ENCODE measurements at regions not wholly inside any gene's neighbourhood (a gene's known extent, or its start where the extent isn't known, plus 50 kb on each side); places are given as distances from the start of the nearest gene placed in this dataset.

DNA sequence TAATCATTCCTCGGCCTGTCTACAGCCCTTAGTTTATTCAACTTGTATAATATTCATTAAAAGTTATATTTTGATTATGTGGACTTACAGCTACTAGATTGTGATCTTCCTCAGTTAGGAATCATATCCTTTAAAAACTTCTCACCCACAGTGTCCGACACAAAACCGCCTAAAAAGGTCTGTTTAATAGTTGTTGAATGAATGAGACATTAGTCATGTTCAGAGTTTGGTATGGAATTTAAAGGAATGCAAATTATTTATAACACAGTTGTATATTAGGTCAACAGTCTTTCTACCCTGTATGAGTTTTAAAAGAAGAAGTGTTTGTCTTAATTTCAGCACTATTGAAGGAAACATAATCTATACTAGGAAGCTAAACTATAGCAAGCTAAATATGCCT, 390.0 kb downstream of the ARL4A start:
- TF ChIP-seq CEBPB (IDR thresholded peaks at IDR 0.05; ENCODE audit: low read depth), result no peak
- no peak for TF ChIP-seq ELF1 (IDR thresholded peaks at IDR 0.05; ENCODE audit: borderline replicate concordance, low read depth)
- TF ChIP-seq, protein P1, sequence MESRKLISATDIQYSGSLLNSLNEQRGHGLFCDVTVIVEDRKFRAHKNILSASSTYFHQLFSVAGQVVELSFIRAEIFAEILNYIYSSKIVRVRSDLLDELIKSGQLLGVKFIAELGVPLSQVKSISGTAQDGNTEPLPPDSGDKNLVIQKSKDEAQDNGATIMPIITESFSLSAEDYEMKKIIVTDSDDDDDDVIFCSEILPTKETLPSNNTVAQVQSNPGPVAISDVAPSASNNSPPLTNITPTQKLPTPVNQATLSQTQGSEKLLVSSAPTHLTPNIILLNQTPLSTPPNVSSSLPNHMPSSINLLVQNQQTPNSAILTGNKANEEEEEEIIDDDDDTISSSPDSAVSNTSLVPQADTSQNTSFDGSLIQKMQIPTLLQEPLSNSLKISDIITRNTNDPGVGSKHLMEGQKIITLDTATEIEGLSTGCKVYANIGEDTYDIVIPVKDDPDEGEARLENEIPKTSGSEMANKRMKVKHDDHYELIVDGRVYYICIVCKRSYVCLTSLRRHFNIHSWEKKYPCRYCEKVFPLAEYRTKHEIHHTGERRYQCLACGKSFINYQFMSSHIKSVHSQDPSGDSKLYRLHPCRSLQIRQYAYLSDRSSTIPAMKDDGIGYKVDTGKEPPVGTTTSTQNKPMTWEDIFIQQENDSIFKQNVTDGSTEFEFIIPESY (IDR thresholded peaks at IDR 0.05; ENCODE audit: extremely low read depth, insufficient replicate concordance, low read length), result no peak
- TF ChIP-seq, protein P2, sequence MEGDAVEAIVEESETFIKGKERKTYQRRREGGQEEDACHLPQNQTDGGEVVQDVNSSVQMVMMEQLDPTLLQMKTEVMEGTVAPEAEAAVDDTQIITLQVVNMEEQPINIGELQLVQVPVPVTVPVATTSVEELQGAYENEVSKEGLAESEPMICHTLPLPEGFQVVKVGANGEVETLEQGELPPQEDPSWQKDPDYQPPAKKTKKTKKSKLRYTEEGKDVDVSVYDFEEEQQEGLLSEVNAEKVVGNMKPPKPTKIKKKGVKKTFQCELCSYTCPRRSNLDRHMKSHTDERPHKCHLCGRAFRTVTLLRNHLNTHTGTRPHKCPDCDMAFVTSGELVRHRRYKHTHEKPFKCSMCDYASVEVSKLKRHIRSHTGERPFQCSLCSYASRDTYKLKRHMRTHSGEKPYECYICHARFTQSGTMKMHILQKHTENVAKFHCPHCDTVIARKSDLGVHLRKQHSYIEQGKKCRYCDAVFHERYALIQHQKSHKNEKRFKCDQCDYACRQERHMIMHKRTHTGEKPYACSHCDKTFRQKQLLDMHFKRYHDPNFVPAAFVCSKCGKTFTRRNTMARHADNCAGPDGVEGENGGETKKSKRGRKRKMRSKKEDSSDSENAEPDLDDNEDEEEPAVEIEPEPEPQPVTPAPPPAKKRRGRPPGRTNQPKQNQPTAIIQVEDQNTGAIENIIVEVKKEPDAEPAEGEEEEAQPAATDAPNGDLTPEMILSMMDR (IDR thresholded peaks at IDR 0.05 in 2 of 3, conservative IDR thresholded peaks at IDR 0.05 in 1 of 3; ENCODE audit: borderline replicate concordance in 1 of 3, insufficient read depth in 1 of 3, low read depth in 2 of 3, low read length in 2 of 3), result no peak
- TF ChIP-seq, protein P3, sequence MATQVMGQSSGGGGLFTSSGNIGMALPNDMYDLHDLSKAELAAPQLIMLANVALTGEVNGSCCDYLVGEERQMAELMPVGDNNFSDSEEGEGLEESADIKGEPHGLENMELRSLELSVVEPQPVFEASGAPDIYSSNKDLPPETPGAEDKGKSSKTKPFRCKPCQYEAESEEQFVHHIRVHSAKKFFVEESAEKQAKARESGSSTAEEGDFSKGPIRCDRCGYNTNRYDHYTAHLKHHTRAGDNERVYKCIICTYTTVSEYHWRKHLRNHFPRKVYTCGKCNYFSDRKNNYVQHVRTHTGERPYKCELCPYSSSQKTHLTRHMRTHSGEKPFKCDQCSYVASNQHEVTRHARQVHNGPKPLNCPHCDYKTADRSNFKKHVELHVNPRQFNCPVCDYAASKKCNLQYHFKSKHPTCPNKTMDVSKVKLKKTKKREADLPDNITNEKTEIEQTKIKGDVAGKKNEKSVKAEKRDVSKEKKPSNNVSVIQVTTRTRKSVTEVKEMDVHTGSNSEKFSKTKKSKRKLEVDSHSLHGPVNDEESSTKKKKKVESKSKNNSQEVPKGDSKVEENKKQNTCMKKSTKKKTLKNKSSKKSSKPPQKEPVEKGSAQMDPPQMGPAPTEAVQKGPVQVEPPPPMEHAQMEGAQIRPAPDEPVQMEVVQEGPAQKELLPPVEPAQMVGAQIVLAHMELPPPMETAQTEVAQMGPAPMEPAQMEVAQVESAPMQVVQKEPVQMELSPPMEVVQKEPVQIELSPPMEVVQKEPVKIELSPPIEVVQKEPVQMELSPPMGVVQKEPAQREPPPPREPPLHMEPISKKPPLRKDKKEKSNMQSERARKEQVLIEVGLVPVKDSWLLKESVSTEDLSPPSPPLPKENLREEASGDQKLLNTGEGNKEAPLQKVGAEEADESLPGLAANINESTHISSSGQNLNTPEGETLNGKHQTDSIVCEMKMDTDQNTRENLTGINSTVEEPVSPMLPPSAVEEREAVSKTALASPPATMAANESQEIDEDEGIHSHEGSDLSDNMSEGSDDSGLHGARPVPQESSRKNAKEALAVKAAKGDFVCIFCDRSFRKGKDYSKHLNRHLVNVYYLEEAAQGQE (IDR thresholded peaks at IDR 0.05; ENCODE audit: low read depth), result no peak
- TF ChIP-seq ZFX (IDR thresholded peaks at IDR 0.05), result no peak
- TF ChIP-seq, protein P4, sequence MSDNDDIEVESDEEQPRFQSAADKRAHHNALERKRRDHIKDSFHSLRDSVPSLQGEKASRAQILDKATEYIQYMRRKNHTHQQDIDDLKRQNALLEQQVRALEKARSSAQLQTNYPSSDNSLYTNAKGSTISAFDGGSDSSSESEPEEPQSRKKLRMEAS (IDR thresholded peaks at IDR 0.05), result no peak
- no peak for TF ChIP-seq POLR2A (IDR thresholded peaks at IDR 0.05; ENCODE audit: borderline replicate concordance, extremely low read depth, insufficient read depth, insufficient read length)
- TF ChIP-seq RAD21 (IDR thresholded peaks at IDR 0.05; ENCODE audit: low read depth), result no peak
- TF ChIP-seq JUND (IDR thresholded peaks at IDR 0.05), result no peak

All from HCT116 (cell line).